ENCODE measurements at regions not wholly inside any gene's neighbourhood (a gene's known extent, or its start where the extent isn't known, plus 50 kb on each side); places are given as distances from the start of the nearest gene placed in this dataset.

GRCh38 chr20:12453711-12454110, 536.0 kb downstream of the BTBD3 start:
- H3K9me3 Mint-ChIP-seq, result peaks cover 31% of the 10 kb centered on the region
- peaks cover 28% of the 10 kb centered on the region for H3K36me3 Mint-ChIP-seq
- peaks cover 7% of the 10 kb centered on the region for H3K4me1 Mint-ChIP-seq
- ChIA-PET POLR2A (no interaction called here), CTCF (no interaction called here)
- TF ChIP-seq NFATC4 (CRISPR knock-in tag; IDR thresholded peaks at IDR 0.05) (no peak), RELA (CRISPR knock-in tag; IDR thresholded peaks at IDR 0.05; ENCODE audit: borderline replicate concordance) (no peak), ERG (CRISPR knock-in tag; IDR thresholded peaks at IDR 0.05) (no peak), EMX1 (CRISPR knock-in tag; IDR thresholded peaks at IDR 0.05) (no peak), NFYB (CRISPR knock-in tag; conservative IDR thresholded peaks at IDR 0.05; ENCODE audit: low read depth) (no peak), OVOL2 (CRISPR knock-in tag; IDR thresholded peaks at IDR 0.05; ENCODE audit: borderline replicate concordance) (no peak), ZNF317 (CRISPR knock-in tag; IDR thresholded peaks at IDR 0.05; ENCODE audit: borderline replicate concordance, low read depth) (no peak)
- TF ChIP-seq, protein P1, sequence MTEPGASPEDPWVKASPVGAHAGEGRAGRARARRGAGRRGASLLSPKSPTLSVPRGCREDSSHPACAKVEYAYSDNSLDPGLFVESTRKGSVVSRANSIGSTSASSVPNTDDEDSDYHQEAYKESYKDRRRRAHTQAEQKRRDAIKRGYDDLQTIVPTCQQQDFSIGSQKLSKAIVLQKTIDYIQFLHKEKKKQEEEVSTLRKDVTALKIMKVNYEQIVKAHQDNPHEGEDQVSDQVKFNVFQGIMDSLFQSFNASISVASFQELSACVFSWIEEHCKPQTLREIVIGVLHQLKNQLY (CRISPR knock-in tag; IDR thresholded peaks at IDR 0.05), result no peak
- H3K4me3 Mint-ChIP-seq, result no peak overlapping the region
- ATAC-seq, result no peak
- no peaks in the 10 kb centered on the region for H3K27me3 Mint-ChIP-seq (ENCODE audit: low read depth)
- no peak for DNase-seq (ENCODE audit: low spot score)
- H3K27ac Mint-ChIP-seq, result no peak overlapping the region

DNA sequence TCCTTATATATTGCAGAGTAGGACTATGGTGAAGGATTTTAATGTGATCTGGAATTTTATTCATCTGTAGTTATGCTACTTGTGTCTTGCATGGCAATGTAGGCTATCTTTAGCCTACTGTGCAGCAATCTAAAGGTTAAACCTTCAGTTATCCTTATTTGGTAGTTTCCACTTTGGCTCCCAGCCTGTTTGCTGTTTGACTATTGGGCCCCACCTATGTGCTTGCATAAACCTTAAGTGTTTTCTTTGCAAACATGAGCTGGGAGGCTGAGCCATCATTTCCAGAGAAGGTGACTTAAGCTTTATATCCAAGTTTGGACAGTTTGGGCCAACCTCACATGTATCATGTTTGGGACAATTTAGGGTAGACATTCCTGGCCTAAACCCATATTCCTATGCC, 537.5 kb downstream of the BTBD3 start:
- CTCF ChIA-PET, result no interaction called here
- no peak for ATAC-seq

DNA sequence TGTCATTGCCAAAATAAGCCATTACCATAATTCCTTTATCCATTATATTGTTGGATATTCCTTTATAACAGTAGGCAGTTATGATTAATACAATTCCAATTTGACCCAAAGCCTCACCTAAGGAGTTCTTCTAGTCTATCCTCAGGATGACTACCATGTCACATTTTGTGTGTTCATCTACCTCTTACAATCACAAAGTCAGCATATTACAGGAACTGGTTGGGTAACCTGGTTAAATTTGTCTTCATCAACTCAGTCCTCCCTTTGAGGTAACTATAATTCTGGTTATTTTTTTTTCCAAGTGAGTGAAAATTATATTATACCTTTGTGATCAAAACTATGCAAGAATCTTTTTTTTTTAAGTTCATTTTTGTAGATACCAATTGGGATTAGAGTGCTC, 540.5 kb downstream of the BTBD3 start:
- no peak overlapping the region for H3K4me3 Mint-ChIP-seq
- no peak overlapping the region for H3K27ac Mint-ChIP-seq
- H3K9me3 Mint-ChIP-seq, result no peaks in the 10 kb centered on the region
- ATAC-seq, result no peak
- H3K4me1 Mint-ChIP-seq, result no peaks in the 10 kb centered on the region
- H3K36me3 Mint-ChIP-seq, result no peaks in the 10 kb centered on the region
- no peak for DNase-seq (ENCODE audit: low spot score)
- no peaks in the 10 kb centered on the region; the same call in 1 of the 2 replicates for H3K27me3 Mint-ChIP-seq (ENCODE audit: low read depth)
- POLR2A ChIA-PET, result no interaction called here
- TF ChIP-seq, protein P2, sequence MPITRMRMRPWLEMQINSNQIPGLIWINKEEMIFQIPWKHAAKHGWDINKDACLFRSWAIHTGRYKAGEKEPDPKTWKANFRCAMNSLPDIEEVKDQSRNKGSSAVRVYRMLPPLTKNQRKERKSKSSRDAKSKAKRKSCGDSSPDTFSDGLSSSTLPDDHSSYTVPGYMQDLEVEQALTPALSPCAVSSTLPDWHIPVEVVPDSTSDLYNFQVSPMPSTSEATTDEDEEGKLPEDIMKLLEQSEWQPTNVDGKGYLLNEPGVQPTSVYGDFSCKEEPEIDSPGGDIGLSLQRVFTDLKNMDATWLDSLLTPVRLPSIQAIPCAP (CRISPR knock-in tag; IDR thresholded peaks at IDR 0.05), result no peak
- no peak for TF ChIP-seq OVOL2 (CRISPR knock-in tag; IDR thresholded peaks at IDR 0.05; ENCODE audit: borderline replicate concordance)
- no peak for TF ChIP-seq MYBL2 (CRISPR knock-in tag; IDR thresholded peaks at IDR 0.05)
- TF ChIP-seq ETV6 (CRISPR knock-in tag; IDR thresholded peaks at IDR 0.05), result no peak
- no peak for TF ChIP-seq FOXP1 (CRISPR knock-in tag; IDR thresholded peaks at IDR 0.05; ENCODE audit: borderline replicate concordance)
- TF ChIP-seq ESRRA (CRISPR knock-in tag; IDR thresholded peaks at IDR 0.05; ENCODE audit: borderline replicate concordance), result no peak
- TF ChIP-seq ZNF232 (CRISPR knock-in tag; IDR thresholded peaks at IDR 0.05), result no peak
- CTCF ChIA-PET, result no interaction called here

More for the DNA sequence above, 537.5 kb downstream of the BTBD3 start:
- Mint-ChIP-seq H3K4me3 (no peak overlapping the region), H3K27ac (no peak overlapping the region), H3K9me3 (peaks cover 19% of the 10 kb centered on the region), H3K4me1 (no peaks in the 10 kb centered on the region), H3K36me3 (peaks cover 16% of the 10 kb centered on the region), H3K27me3 (ENCODE audit: low read depth) (no peaks in the 10 kb centered on the region)
- POLR2A ChIA-PET, result no interaction called here
- no peak for DNase-seq (ENCODE audit: low spot score)
- no peak for TF ChIP-seq ZNF396 (CRISPR knock-in tag; IDR thresholded peaks at IDR 0.05; ENCODE audit: borderline replicate concordance)
- TF ChIP-seq ELF4 (CRISPR knock-in tag; IDR thresholded peaks at IDR 0.05; ENCODE audit: low read depth), result no peak

DNA sequence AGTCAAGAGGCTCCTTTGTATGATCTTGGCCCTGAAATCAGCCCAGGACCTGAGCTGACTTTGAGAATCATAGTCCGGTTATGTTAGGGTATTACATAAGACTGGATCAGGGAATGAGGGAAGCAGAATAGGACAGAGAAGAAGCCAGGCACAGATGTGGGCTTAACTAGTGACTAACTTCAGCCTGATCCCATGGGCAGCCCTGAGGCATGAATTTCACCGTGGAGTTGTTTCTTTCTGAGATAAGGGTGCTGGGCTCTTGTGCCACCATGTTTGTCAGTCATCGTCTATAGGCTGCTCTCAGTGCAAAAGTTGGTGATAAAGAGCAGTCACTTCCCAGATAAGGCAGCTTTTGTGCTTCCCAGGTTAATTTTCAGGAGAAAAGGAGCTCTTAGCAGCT, 544.7 kb upstream of the SPTLC3 start:
- ATAC-seq (no peak), DNase-seq (ENCODE audit: low spot score) (no peak)
- Mint-ChIP-seq H3K9me3 (peaks cover 9% of the 10 kb centered on the region; the same call in 1 of the 2 replicates), H3K36me3 (no peaks in the 10 kb centered on the region), H3K4me1 (peaks cover 16% of the 10 kb centered on the region), H3K27me3 (ENCODE audit: low read depth) (no peaks in the 10 kb centered on the region; the same call in 1 of the 2 replicates), H3K27ac (no peak overlapping the region), H3K4me3 (no peak overlapping the region)
- POLR2A ChIA-PET, result no interaction called here
- no peak for TF ChIP-seq PREB (CRISPR knock-in tag; IDR thresholded peaks at IDR 0.05; ENCODE audit: borderline replicate concordance)
- TF ChIP-seq RELA (CRISPR knock-in tag; IDR thresholded peaks at IDR 0.05; ENCODE audit: borderline replicate concordance), result no peak
- no peak for TF ChIP-seq TEAD4 (CRISPR knock-in tag; IDR thresholded peaks at IDR 0.05)
- TF ChIP-seq PRRX2 (CRISPR knock-in tag; IDR thresholded peaks at IDR 0.05), result no peak
- CTCF ChIA-PET, result no interaction called here

All from WTC11 (cell line).